ELF-1 (cell line): ENCODE measurements at regions not wholly inside any gene's neighbourhood (a gene's known extent, or its start where the extent isn't known, plus 50 kb on each side); places are given as distances from the start of the nearest gene placed in this dataset.
"Not testable (repeated sequence)": the region's sequence is repeated elsewhere in the genome, so short reads cannot be mapped to it uniquely, and the experiment has no call there.

ENCODE experiments used
- DNase-seq: peaks from one replicate; pipeline ENCODE4 v3.0.0-alpha.2; 2016; ENCODE audit warnings: low read depth, low spot score

DNA sequence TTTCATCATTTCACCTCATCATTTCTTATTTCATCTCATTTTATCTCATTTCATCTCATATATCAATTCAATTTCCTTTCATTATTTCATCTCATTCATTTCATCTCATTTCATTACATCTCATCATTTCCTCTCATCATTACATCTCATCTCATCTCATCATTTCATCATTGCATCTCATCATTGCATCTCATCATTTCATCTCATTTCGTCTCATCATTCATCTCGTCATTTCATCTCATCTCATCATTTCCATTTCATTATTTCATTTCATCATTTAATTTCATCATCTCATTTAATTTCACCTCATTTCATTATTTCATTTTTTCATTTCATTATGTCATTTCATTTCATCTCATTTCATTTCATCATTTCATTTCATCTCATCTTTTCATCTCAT, 168.5 kb upstream of the FAM72C start:
- DNase-seq = not testable (repeated sequence)

DNA sequence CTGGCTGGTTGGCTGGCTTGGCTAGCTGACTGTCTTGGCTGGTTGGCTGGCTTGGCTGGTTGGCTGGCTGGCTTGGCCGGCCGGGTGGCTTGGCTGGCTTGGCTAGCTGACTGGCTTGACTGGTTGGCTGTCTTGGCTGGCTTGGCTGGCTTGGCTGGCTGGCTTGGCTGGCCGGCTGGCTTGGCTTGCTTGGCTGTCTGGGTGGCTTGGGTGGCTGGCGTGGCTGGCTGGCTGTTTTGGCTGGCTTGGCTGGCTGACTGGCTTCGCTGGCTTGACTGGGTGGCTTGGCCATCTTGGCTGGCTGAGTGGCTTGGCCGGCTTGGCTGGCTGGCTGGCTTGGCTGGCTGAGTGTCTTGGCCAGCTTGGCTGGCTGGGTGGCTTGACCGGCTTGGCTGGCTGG, 133.2 kb upstream of the FAM72C start:
- DNase-seq = not testable (repeated sequence)

DNA sequence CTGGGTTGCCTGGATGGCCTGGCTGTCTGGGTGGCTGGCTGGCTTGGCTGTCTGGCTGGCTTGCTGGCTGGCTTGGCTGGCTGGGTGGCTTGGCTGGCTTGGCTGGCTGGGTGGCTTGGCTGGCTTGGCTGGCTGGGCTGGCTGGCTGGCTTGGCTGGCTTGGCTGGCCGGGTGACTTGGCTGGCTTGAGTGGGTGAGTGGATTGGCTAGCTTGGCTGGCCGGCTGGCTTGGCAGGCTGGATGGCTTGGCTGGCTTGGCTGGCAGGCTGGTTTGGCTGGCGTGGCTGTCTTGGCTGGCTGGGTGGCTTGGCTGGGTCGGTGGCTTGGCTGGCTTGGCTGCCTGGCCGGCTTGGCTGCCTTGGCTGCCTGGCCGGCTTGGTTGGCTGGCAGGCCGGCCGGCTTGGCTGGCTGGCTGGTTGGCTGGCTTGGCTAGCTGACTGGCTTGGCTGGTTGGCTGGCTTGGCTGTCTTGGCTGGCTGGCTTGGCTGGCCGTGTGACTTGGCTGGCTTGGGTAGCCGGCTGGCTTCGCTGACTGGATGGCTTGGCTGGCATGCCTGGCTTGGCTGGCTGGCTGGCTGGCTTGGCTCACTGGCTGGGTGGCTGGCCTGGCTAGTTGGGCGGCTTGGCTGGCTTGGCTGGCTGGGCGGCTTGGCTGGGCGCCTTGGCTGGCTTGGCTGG, 132.4 kb upstream of the FAM72C start:
- DNase-seq = not testable (repeated sequence)

DNA sequence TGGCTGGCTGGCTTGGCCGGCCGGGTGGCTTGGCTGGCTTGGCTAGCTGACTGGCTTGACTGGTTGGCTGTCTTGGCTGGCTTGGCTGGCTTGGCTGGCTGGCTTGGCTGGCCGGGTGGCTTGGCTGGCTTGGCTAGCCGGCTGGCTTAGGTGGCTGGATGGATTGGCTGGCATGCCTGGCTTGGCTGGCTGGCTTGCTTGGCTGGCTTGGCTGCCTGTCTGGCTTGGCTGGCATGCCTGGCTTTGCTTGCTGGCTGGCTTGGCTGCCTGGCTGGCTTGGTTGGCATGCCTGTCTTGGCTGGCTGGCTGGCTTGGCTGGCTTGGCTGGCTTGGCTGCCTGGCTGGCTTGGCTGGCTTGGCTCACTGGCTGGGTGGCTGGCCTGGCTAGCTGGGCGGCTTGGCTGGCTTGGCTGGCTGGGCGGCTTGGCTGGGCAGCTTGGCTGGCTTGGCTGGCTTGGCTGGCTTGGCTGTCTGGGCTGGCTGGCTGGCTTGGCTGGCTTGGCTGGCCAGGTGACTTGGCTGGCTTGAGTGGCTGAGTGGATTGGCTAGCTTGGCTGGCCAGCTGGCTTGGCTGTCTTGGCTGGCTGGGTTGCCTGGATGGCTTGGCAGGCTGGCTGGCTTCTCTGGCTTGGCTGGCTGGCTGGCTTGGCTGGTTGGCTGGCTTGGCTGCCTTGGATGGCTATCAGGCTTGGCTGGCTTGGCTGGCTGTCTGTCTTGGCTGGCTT, 131.5 kb upstream of the FAM72C start:
- DNase-seq = not testable (repeated sequence)

DNA sequence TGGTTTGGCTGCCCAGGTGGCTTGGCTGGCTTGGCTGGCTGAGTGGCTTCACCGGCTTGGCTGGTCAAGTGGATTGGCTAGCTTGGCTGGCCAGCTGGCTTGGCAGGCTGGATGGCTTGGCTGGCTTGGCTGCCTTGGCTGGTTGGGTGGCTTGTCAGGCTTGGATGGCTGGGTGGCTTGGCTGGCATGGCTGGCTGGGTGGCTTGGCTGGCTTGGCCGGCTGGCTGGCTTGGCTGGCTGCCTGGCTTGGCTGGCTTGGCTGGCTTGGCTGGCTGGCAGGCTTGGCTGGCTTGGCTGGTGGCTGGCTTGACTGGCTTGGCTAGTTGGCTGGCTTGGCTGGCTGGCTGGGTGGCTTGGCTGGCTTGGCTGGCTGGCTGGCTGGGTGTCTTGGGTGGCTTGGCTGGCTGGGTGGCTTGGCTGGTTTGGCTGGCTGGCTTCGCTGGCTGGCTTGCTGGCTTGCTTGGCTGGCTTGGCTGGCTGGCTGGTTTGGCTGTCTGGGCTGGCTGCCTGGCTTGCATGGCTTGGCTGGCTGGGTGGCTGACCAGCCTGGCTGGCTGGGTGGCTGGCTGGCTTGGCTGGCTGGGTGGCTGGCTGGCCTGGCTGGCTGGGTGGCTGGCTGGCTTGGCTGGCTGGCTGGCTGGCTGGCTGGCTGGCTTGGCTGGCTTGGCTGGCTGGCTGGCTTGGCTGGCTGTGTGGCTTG, 130.4 kb upstream of the FAM72C start:
- DNase-seq = not testable (repeated sequence)

DNA sequence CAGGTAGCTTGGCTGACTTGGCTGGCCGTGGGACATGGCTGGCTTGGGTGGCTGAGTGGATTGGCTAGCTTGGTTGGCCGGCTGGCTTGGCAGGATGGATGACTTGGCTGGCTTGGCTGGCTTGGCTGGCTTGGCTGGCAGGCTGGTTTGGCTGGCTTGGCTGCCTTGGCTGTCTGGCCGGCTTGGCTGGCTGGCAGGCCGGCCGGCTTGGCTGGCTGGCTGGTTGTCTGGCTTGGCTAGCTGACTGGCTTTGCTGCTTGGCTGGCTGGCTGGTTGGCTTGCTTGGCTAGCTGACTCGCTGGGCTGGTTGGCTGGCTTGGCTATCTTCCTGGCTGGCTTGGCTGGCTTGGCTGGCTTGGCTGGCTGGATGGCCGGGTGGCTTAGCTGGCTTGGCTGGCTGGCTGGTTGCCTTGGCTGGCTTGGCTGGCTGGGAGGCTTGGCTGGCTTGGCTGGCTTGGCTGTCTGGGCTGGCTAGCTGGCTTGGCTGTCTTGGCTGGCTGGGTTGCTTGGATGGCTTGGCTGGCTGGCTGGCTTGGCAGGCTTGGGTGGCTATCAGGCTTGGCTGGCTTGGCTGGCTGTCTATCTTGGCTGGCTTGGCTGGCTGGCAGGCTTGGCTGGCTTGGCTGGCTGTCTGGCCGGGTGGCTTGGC, 129.7 kb upstream of the FAM72C start:
- peak; percentile 2 for DNase-seq

DNA sequence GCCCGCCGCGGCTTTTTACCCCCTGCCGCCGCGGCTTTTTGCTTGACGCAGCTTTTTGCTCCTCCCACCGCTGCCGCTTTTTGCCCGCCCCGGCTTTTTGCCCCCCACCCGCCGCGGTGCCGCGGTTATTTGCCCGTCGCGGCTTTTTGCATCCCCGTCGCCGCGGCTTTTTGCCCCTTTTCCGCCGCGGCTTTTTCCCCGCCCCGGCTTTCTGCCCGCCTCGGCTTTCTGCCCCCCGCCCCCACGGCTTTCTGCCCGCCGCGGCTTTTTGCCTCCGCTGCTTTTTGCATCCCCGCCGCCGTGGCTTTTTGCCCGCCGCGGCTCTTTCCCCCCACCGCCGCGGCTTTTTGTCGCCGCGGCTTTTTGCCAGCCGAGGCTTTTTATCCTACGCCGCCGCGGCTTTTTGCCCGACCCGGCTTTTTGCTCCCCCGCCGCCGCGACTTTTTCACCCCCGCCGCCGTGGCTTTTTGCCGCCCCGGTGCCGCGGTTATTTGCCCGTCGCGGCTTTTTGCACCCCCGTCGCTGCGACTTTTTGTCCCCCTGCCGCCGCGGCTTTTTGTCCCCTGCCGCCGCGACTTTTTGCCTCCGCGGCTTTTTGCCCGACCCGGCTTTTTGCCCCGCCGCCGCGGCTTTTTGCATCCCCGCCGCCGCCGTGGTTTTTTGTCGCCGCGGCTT, 105.5 kb upstream of the FAM72C start:
- DNase-seq = not testable (repeated sequence)

DNA sequence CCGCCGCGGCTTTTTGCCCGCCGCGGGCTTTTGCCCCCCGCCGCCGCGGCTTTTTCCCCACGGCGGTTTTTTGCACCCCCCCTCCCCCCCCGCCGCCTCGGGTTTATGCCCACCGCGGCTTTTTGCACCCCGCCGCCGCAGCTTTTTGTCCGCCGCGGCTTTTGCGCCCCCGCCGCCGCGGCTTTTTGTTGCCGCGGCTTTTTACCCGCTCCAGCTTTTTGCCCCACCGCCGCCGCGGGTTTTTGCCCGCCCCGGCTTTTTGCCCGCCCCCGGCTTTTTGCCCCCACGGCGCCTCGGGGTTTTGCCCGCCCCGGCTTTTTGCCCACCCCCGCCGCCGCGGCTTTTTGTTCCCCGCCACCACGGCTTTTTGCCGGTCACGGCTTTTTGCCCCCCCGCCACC, 104.9 kb upstream of the FAM72C start:
- not testable (repeated sequence) for DNase-seq

DNA sequence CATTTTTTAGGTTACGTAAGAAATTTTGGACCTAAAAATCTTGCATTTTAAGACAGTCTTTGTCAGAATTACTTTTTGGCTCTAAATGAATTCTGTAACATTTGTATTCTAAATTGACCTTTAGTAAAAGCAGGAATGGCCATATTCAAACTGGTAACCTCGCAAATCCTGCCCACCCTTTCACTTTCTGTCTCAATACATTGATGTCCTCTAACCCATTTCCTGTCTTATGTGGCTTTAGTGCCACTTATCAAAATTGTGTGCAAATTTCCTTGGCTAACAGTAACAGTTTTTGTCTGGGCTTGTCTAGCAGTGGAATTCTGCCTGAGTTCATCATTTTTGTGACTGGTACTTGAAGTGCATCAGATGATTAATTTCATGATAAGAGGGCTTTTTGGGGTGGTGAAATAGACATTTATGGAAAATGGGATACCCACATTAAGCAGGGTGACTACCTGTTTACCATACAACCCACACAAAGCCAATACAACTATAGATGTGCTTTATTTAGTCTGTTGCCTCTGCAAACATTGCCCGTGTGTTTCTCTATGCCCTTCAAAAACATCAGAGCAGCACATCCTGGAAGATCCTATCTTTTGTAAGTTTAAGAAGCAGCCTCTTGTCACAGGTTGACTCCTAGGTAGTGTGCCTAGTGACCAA, 98.7 kb upstream of the FAM72C start:
- DNase-seq = not testable (repeated sequence)

DNA sequence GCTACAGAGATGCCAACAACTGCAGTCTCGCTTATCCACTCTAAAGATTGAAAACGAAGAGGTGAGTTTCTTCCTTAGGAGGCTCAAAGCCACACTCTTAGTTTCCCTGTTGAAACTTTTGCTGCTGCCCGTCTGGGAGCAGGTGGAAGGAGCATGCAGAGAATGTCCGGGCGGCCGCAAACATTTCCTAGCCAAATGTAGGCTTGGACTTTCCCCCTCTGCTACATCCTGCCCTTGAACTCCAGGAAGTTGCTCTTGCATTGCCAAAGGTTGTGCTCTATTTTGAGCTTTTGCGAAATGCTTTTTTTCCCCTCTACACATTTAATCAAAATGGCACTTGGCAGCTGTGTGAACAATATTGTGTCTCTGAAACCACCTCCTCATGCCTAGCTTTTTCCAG, 95.3 kb upstream of the FAM72C start:
- not testable (repeated sequence) for DNase-seq

DNA sequence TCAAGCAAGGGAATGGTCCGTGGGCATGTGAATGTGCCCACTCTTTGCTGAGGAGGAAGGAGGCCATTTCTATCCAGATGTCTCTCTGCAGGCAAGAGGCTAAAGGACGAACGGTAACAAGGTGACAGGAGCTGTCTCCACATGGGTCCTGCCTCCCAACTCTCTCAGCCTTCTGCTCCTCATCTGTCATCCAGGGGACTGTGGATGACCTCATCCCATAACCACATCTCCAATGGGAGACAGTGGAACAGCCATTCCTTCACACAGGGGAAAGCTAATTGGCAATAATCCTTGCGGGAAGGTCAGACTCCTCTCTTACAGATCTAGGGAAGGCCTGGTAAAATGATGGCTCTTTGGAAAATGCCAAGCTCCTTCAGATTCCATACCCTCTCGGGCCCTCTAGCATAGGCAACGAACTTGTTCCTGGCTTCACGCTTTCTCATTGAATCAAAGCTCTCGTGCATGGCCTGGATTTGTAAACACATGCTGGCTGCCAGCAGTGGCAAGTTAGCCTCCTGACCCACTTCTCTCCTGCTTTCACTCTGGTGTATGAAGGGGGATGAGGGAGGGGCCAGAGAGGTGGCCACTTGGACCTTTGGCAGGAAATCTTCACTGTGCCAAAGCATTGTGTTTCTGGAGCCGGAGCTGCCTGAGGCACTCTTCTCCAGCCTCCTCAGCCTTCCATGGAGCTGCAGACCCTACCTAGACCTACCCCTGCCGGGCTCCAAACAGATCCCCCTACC, 94.5 kb upstream of the FAM72C start:
- not testable (repeated sequence) for DNase-seq

DNA sequence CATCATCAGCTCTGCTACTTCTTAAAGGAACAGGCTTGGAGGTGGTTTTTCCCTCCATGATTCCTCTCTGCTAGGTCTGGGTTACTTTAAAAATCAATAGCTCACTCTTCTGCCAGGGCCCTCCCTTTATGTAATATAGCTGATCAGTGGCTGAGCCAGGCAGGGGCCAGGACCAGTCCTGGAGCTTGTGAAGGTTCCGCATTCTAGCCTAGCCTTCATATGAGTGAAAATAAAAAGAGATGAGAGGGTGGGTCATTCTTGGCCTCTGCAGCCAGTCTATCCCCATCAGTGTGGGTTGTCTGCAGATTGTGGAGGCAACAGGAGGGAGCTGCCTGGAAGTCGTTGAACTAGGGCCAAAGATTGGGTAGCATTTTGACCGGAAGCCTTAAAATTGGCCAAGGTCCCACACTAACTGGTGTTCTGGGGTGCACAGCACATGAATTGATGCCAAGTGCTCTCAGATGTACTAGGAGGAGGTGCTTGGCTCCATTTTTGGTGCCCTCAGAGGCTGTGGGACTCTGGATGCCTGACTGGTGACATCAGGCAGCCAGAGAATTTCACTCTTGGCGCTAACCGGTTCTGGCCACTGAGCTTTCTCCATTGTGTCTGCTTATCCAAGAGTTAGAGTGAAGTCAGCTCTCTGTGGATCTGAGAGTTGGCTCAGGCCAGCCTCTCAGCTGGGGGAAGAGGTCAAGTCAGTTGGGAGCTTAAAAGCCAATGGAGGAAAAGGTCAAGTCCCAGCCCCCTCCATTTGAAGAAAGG, 93.7 kb upstream of the FAM72C start:
- DNase-seq = not testable (repeated sequence)

DNA sequence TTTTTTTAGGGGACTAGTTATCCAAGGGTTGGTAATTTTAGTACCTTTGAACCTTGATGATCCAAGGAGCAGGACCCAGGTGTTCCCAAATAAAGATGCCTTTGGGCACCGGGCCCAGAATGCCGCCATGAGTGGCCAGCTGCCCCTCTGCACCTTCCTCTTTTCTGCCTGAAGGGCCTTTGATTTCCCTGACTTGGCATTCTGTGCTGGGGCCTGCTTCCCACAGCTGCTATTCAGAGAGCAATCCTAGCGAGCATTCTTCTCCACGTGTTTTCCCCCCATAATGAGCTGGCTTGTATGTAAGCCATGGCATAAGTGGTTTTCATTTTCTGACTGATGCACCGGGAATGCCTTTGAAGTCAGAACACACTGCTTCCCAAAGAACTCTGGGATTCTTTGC, 77.6 kb upstream of the FAM72C start:
- DNase-seq = not testable (repeated sequence)

DNA sequence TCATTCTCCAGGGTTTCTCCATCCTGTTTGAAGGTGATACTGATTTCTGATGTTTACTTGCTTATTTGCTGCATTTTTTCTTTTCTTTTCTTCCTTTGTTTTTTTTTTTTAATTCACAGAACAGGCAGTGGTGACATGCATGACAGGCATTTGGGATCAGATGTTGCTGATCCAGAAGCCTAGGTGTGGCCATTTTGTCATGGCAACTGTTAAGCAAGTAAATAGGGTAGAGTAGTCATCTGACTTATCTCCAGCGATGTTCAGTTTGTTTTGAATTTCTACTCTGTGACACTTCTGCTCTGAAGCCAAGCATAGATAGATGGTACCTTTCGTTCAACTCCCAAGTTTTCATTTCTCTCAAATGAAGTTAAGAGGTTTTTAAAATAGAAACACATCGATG, 74.9 kb upstream of the FAM72C start:
- DNase-seq = not testable (repeated sequence)

DNA sequence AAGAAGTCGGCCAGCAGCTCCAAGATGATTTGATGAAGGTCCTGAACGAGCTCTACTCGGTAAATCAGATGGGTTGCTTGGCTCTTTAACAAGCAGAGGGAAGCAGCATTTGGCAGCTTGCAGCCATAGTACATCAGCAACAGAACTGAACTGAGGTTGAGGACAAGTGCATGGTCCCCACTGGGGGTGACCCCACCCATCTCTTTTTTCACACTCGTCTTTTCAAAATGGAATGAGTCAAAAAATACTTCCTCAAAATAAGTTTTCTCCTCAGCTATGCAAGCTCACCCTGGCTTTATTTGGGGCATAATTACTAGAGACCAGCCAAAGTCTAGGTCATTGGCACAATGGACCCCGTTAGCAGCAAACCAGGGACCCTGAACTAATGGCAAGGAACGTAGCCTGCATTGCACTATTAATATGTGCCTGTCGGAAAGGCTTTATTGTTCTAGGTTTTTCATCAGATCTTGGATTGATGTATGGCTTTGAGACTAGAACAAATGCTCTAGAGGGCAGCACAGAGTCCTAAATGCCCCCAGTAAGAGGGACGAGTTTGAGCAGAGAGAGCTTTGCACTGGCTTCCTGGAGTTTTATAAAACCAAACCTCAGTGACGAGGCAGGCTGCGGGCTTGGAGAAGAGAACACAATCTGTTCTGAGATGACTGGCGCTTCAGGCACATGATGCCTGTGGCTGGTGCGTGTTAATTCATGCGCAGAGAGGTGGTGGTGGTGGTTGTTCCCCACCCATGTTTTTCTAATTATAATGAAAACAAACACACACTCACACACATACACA, 74.2 kb upstream of the FAM72C start:
- peak; percentile 1 for DNase-seq

DNA sequence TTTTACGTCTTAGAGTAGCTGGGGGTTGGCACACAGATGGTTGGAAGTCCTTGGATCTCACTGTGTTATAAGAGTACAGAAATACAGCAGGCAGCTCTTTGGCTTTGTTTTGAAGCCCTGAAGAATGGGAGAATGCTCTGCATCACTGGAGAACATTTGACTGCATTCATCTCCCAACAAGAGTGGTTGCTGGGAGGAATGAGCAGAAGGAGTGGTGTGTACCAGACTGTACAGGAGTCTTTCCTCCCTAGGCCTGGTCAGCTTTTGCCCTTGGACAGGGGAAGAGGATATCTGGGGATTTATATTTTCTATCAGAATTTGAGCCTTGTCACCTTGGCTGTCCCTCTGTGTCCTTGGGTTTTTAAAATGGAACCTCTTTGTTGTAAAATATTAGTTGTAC, 70.5 kb upstream of the FAM72C start:
- DNase-seq = not testable (repeated sequence)

DNA sequence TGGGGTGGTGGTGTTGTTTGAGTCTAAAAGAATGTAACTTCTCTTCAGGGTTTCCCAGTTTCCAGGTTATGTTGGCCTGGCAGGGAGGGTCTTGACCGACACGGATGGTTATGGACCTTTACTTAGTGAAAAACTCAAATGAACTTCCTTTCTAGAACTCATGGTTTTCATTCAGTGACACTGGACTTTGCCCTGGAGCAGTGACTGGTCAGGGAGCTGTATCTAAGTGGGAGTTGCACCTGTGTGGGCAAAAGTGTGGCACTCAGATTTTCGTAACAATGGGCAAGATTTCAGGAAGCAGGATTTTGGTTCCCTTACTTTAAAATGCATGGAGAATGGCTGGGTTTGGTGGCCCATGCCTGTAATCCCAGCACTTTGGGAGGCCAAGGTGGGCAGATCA, 68.5 kb upstream of the FAM72C start:
- DNase-seq = not testable (repeated sequence)

DNA sequence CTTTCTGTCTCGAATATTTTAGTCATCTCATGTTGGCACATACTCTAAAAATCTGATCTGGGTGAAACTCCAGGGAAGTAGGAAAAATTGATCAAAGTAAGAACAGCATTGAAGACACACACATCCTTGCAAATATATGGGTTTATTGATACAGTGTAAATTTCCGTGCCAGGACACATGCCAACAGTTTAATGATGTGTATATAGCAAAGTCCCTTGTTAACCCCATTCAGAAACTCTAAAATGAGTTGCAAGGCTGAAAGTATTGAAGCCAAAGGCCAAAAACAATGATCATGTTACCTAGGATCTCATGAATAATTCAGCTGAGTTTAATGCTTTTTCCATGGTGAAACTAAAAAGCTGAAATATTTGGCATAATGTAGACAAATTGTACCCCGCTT, 62.3 kb upstream of the FAM72C start:
- not testable (repeated sequence) for DNase-seq

DNA sequence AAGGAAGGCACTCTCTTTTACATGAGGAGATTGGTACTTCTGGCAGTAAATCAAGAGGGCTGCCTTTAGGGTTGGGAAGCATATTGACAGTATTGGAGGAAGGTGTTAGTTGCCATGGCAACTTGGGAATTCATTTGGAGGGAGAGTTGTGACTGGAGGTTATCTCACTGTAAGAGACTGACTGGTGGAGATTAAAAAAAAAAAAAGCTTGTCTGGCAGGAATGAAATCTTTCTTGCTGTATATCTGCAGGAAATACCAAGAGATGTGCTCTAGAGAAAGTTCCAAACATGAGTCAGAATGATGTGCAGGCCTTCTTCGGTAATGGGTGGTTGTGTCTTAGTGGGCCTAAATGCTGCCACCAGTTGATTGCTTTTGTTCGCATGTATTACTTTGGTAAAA, 59.8 kb upstream of the FAM72C start:
- DNase-seq = not testable (repeated sequence)
